MM.1S (cell line): ENCODE measurements at regions not wholly inside any gene's neighbourhood (a gene's known extent, or its start where the extent isn't known, plus 50 kb on each side); places are given as distances from the start of the nearest gene placed in this dataset.

ENCODE experiments used
- DNase-seq: peaks from one replicate; pipeline ENCODE4 v3.0.0-alpha.2; 2015
- H2AFZ ChIP-seq: fragments of 300-600 bp; sonication (generic); 2 replicates; pipeline ENCODE4 v1.6.0; 2016; ENCODE audit warnings: antibody characterized with exemption, low read length
- H3F3A ChIP-seq: fragments of 300-600 bp; sonication (generic); 2 replicates; pipeline ENCODE4 v1.6.1; 2016; ENCODE audit warnings: mild to moderate bottlenecking, antibody characterized with exemption, low read length, moderate library complexity, mixed read lengths; ENCODE audit not compliant: insufficient read depth
- H3K27ac ChIP-seq: fragments of 300-600 bp; sonication (generic); 2 replicates; pipeline ENCODE4 v1.5.1; 2016; ENCODE audit warnings: mild to moderate bottlenecking, low read length
- H3K27me3 ChIP-seq: fragments of 300-600 bp; sonication (generic); replicated peaks from 2 replicates; pipeline ENCODE4 v1.6.0; 2016; ENCODE audit warnings: low read length; ENCODE audit not compliant: insufficient read depth
- H3K36me3 ChIP-seq: fragments of 300-600 bp; sonication (generic); replicated peaks from 2 replicates; pipeline ENCODE4 v1.6.1; 2016; ENCODE audit warnings: mild to moderate bottlenecking, low read length, mixed read lengths; ENCODE audit not compliant: insufficient read depth
- H3K4me1 ChIP-seq: fragments of 300-600 bp; sonication (generic); 2 replicates; pipeline ENCODE4 v1.6.1; 2016; ENCODE audit warnings: low read length, mixed read lengths
- H3K4me2 ChIP-seq: fragments of 300-600 bp; sonication (generic); 2 replicates; pipeline ENCODE4 v1.6.0; 2016; ENCODE audit warnings: low read depth, low read length
- H3K4me3 ChIP-seq: fragments of 300-600 bp; sonication (generic); 2 replicates; pipeline ENCODE4 v1.5.1; 2016; ENCODE audit warnings: low read length, mixed read lengths
- H3K79me2 ChIP-seq: fragments of 300-600 bp; sonication (generic); 2 replicates; pipeline ENCODE4 v1.6.1; 2016; ENCODE audit warnings: mixed run types, low read length, mixed read lengths
- H3K9ac ChIP-seq: fragments of 300-600 bp; sonication (generic); 2 replicates; pipeline ENCODE4 v1.6.1; 2016; ENCODE audit warnings: low read length, mixed read lengths
- H3K9me2 ChIP-seq: fragments of 300-600 bp; sonication (generic); replicated peaks from 2 replicates; pipeline ENCODE4 v1.6.1; 2016; ENCODE audit warnings: mild to moderate bottlenecking, low read length, mixed read lengths; ENCODE audit not compliant: insufficient read depth
- H3K9me3 ChIP-seq: fragments of 300-600 bp; sonication (generic); replicated peaks from 2 replicates; pipeline ENCODE4 v1.6.1; 2016; ENCODE audit warnings: mild to moderate bottlenecking, low read length, mixed read lengths; ENCODE audit not compliant: insufficient read depth
- H4K20me1 ChIP-seq: fragments of 300-600 bp; sonication (generic); 2 replicates; pipeline ENCODE4 v1.6.1; 2016; ENCODE audit warnings: mild to moderate bottlenecking, low read length, moderate library complexity, mixed read lengths; ENCODE audit not compliant: insufficient read depth
- EZH2 ChIP-seq: fragments of 300-600 bp; sonication (generic); optimal IDR thresholded peaks from 2 replicates; pipeline ENCODE3; 2017; ENCODE audit warnings: low read depth, mild to moderate bottlenecking, antibody characterized with exemption, low read length, mixed read lengths
- EZH2phosphoT487 ChIP-seq: fragments of 300-600 bp; sonication (generic); IDR thresholded peaks from 2 replicates; pipeline ENCODE4 v1.6.1; 2018; ENCODE audit warnings: antibody characterized with exemption, low read length
- TF ChIP-seq, protein P1 (sequence below): fragments of 300-600 bp; sonication (generic); IDR thresholded peaks from 2 replicates; pipeline ENCODE4 v1.5.1; 2016; ENCODE audit warnings: antibody characterized with exemption, low read length, mixed read lengths

DNA sequence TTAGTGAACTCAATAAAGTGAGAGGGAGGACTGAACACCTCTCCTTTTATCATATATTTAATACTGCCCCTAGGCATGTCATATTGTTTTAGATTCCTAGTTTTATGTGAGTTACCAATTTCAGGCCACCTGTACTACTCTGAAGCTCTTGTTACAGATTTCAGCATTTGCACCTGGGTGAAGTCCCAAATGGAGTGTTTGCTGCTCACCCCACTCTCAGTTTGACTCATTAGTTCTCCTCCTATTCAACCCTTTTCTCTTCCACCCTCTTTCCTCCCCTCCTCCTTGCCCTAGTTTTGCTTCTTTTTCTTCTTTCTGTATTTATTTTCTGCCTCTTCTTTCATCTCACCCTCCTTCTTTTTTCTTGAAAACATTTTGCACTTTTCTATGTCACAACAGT, 1852.2 kb upstream of the IGFBP7 start:
- no peaks in the 10 kb centered on the region for H3K9me3 ChIP-seq
- no peak overlapping the region for H3K4me3 ChIP-seq
- no peaks in the 10 kb centered on the region for H3K4me1 ChIP-seq
- H3K4me2 ChIP-seq = no peak overlapping the region
- no peaks in the 10 kb centered on the region for H3K27me3 ChIP-seq
- no peaks in the 10 kb centered on the region for H3F3A ChIP-seq
- H3K9ac ChIP-seq = no peak overlapping the region
- H3K79me2 ChIP-seq = no peaks in the 10 kb centered on the region
- no peak for DNase-seq
- H3K36me3 ChIP-seq = no peaks in the 10 kb centered on the region
- H2AFZ ChIP-seq = no peak overlapping the region
- no peaks in the 10 kb centered on the region for H3K9me2 ChIP-seq
- TF ChIP-seq EZH2 = no peak
- TF ChIP-seq EZH2phosphoT487 = no peak
- TF ChIP-seq, protein P1, sequence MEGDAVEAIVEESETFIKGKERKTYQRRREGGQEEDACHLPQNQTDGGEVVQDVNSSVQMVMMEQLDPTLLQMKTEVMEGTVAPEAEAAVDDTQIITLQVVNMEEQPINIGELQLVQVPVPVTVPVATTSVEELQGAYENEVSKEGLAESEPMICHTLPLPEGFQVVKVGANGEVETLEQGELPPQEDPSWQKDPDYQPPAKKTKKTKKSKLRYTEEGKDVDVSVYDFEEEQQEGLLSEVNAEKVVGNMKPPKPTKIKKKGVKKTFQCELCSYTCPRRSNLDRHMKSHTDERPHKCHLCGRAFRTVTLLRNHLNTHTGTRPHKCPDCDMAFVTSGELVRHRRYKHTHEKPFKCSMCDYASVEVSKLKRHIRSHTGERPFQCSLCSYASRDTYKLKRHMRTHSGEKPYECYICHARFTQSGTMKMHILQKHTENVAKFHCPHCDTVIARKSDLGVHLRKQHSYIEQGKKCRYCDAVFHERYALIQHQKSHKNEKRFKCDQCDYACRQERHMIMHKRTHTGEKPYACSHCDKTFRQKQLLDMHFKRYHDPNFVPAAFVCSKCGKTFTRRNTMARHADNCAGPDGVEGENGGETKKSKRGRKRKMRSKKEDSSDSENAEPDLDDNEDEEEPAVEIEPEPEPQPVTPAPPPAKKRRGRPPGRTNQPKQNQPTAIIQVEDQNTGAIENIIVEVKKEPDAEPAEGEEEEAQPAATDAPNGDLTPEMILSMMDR = no peak
- no peaks in the 10 kb centered on the region for H4K20me1 ChIP-seq
- no peak overlapping the region for H3K27ac ChIP-seq

DNA sequence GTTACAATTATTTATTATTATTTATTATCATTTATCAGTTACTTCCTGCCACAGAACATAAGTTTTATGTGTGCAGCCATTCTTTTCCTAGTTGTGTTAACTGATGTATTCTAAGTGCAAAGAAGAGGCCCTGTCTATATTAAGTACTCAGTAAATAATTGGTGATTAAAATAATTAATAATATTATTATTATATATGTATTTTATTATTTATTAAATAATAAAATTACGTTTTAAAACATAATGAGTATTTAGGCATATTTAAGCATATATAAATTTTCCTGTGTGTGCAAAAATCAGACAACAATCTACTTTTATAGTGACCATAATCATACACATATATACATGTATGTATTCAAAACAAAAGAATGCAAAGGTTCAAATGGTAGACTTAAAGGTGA, 1871.6 kb upstream of the IGFBP7 start:
- Histone ChIP-seq H2AFZ (no peak overlapping the region), H3K9ac (no peak overlapping the region), H3F3A (no peaks in the 10 kb centered on the region), H3K9me2 (no peaks in the 10 kb centered on the region), H3K27me3 (no peaks in the 10 kb centered on the region), H3K79me2 (no peaks in the 10 kb centered on the region), H3K9me3 (no peaks in the 10 kb centered on the region), H4K20me1 (no peaks in the 10 kb centered on the region), H3K4me1 (no peaks in the 10 kb centered on the region), H3K4me2 (no peak overlapping the region), H3K27ac (no peak overlapping the region), H3K4me3 (no peak overlapping the region), H3K36me3 (no peaks in the 10 kb centered on the region)
- no peak for DNase-seq
- TF ChIP-seq EZH2phosphoT487 = no peak

DNA sequence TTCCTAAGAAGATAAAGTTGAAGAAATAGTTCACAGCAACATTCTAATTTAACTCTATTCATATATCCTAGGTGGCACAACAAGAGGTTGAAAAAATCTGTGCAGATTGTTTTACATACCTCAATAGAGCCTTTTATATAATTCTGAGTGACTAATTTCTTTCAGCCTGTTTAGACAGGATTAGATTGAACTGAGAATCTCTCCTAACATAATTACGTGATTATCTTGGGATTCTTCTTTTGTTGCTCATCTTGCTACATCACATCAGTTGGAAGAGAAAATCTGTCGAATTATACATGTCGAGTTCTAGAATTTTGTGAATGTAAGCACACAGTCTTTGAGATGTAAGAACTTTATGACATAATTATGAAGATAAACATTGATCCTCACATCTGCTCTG, 1873.7 kb upstream of the IGFBP7 start:
- no peaks in the 10 kb centered on the region for H3K36me3 ChIP-seq
- H4K20me1 ChIP-seq = no peaks in the 10 kb centered on the region
- no peaks in the 10 kb centered on the region for H3K9me3 ChIP-seq
- no peaks in the 10 kb centered on the region for H3K9me2 ChIP-seq
- no peak overlapping the region for H3K27ac ChIP-seq
- no peaks in the 10 kb centered on the region for H3F3A ChIP-seq
- no peak overlapping the region for H3K9ac ChIP-seq
- H2AFZ ChIP-seq = no peak overlapping the region
- no peaks in the 10 kb centered on the region for H3K79me2 ChIP-seq
- no peak for TF ChIP-seq EZH2phosphoT487
- TF ChIP-seq, protein P1 = no peak
- no peak for TF ChIP-seq EZH2
- no peaks in the 10 kb centered on the region for H3K4me1 ChIP-seq
- DNase-seq = no peak
- no peaks in the 10 kb centered on the region for H3K27me3 ChIP-seq
- H3K4me3 ChIP-seq = no peak overlapping the region
- no peak overlapping the region for H3K4me2 ChIP-seq

DNA sequence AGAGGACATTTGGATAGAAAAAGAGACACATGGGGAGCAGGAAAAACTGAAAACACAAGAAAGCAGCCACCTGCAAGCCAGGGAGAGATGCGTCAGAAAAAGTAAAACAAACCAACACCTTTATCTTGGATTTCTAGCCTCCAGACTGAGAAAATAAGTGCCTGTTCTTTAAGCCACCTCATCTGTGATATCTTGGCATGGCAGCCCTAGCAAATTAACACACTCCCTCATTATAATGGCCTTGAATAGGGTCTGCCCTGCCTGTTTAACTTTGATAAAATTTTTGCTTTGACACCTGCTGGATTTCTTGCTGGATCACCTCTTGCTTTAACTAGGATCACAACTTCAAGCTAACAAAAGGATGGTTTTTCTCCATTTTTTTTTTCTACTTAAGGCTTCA, 1892.0 kb upstream of the IGFBP7 start:
- no peak for DNase-seq
- H3K9me3 ChIP-seq = no peaks in the 10 kb centered on the region

More for the DNA sequence above, 1892.0 kb upstream of the IGFBP7 start:
- H3F3A ChIP-seq = no peaks in the 10 kb centered on the region
- H3K4me1 ChIP-seq = no peaks in the 10 kb centered on the region
- H3K79me2 ChIP-seq = no peaks in the 10 kb centered on the region
- H2AFZ ChIP-seq = no peak overlapping the region
- no peaks in the 10 kb centered on the region for H3K36me3 ChIP-seq
- no peak overlapping the region for H3K4me2 ChIP-seq
- no peaks in the 10 kb centered on the region for H4K20me1 ChIP-seq
- H3K27me3 ChIP-seq = no peaks in the 10 kb centered on the region
- H3K9ac ChIP-seq = no peak overlapping the region
- no peak overlapping the region for H3K27ac ChIP-seq
- TF ChIP-seq EZH2 = no peak
- TF ChIP-seq, protein P1 = no peak
- no peak for TF ChIP-seq EZH2phosphoT487
- H3K4me3 ChIP-seq = no peak overlapping the region
- no peaks in the 10 kb centered on the region for H3K9me2 ChIP-seq
